Type B pancreatic cell (in vitro differentiated cells): ENCODE measurements at regions not wholly inside any gene's neighbourhood (a gene's known extent, or its start where the extent isn't known, plus 50 kb on each side); places are given as distances from the start of the nearest gene placed in this dataset.
"Not testable (repeated sequence)": the region's sequence is repeated elsewhere in the genome, so short reads cannot be mapped to it uniquely, and the experiment has no call there.

Source experiments
- DNase-seq: peaks from one replicate; pipeline ENCODE4 v3.0.0; 2021; ENCODE audit warnings: mixed read lengths; ENCODE audit not compliant: unreplicated experiment; ENCODE audit errors: extremely low spot score
- H3K27ac Mint-ChIP-seq: 2 replicates; pipeline ENCODE4 v1.8.0; 2021; ENCODE audit warnings: mild to moderate bottlenecking, mixed read lengths
- H3K27me3 Mint-ChIP-seq: 2 replicates; pipeline ENCODE4 v1.8.0; 2021; ENCODE audit warnings: mixed read lengths
- H3K36me3 Mint-ChIP-seq: 2 replicates; pipeline ENCODE4 v1.8.0; 2021; ENCODE audit warnings: mixed read lengths
- H3K4me1 Mint-ChIP-seq: one replicate; pipeline ENCODE4 v1.8.0; 2021; ENCODE audit warnings: mixed read lengths; ENCODE audit not compliant: unreplicated experiment
- H3K4me3 Mint-ChIP-seq: 2 replicates; pipeline ENCODE4 v1.8.0; 2021; ENCODE audit warnings: mild to moderate bottlenecking, mixed read lengths
- H3K9me3 Mint-ChIP-seq: 2 replicates; pipeline ENCODE4 v1.8.0; 2021; ENCODE audit warnings: mixed read lengths
- CTCF ChIP-seq: fragments of 200-600 bp; sonication (generic); conservative IDR thresholded peaks from 2 replicates; pipeline ENCODE4 v1.5.0; 2021; ENCODE audit warnings: antibody characterized with exemption, mild to moderate bottlenecking

GRCh38 chr2:228771315-228771714, 499.8 kb downstream of the PID1 start:
- no peaks in the 10 kb centered on the region for H3K36me3 Mint-ChIP-seq
- TF ChIP-seq CTCF: no peak
- H3K9me3 Mint-ChIP-seq: no peaks in the 10 kb centered on the region
- H3K4me3 Mint-ChIP-seq: no peak overlapping the region
- H3K27ac Mint-ChIP-seq: no peak overlapping the region
- no peak for DNase-seq
- no peaks in the 10 kb centered on the region for H3K27me3 Mint-ChIP-seq
- H3K4me1 Mint-ChIP-seq: no peaks in the 10 kb centered on the region

GRCh38 chr2:228768818-228769217, 502.3 kb downstream of the PID1 start:
- no peak overlapping the region for H3K27ac Mint-ChIP-seq
- no peaks in the 10 kb centered on the region for H3K27me3 Mint-ChIP-seq
- H3K4me3 Mint-ChIP-seq: no peak overlapping the region
- no peaks in the 10 kb centered on the region for H3K36me3 Mint-ChIP-seq
- peaks cover under 1% of the 10 kb centered on the region for H3K4me1 Mint-ChIP-seq
- H3K9me3 Mint-ChIP-seq: no peaks in the 10 kb centered on the region
- DNase-seq: no peak
- no peak for TF ChIP-seq CTCF

- H3K27ac Mint-ChIP-seq, H3K36me3 Mint-ChIP-seq, H3K4me3 Mint-ChIP-seq, DNase-seq, H3K9me3 Mint-ChIP-seq, H3K4me1 Mint-ChIP-seq, H3K27me3 Mint-ChIP-seq: not testable (repeated sequence)
Observed at GRCh38 chr2:228768141-228768540, 502.9 kb downstream of the PID1 start.

- no peak overlapping the region for H3K27ac Mint-ChIP-seq
- H3K4me3 Mint-ChIP-seq: no peak overlapping the region
- no peaks in the 10 kb centered on the region for H3K27me3 Mint-ChIP-seq
- no peak for TF ChIP-seq CTCF
- H3K4me1 Mint-ChIP-seq: peaks cover 9% of the 10 kb centered on the region
- no peaks in the 10 kb centered on the region for H3K9me3 Mint-ChIP-seq
- DNase-seq: no peak
- no peaks in the 10 kb centered on the region for H3K36me3 Mint-ChIP-seq
Observed at GRCh38 chr2:228767196-228767595, 503.9 kb downstream of the PID1 start.

GRCh38 chr2:228763379-228763981, 507.6 kb downstream of the PID1 start:
- no peak overlapping the region for H3K4me3 Mint-ChIP-seq
- no peaks in the 10 kb centered on the region for H3K9me3 Mint-ChIP-seq
- TF ChIP-seq CTCF: no peak
- H3K36me3 Mint-ChIP-seq: no peaks in the 10 kb centered on the region
- H3K27me3 Mint-ChIP-seq: no peaks in the 10 kb centered on the region
- peaks cover 9% of the 10 kb centered on the region for H3K4me1 Mint-ChIP-seq
- no peak overlapping the region for H3K27ac Mint-ChIP-seq
- no peak for DNase-seq

GRCh38 chr2:228762565-228762964, 508.5 kb downstream of the PID1 start:
- no peak overlapping the region for H3K27ac Mint-ChIP-seq
- DNase-seq: no peak

GRCh38 chr2:228755661-228756060, 515.4 kb downstream of the PID1 start:
- not testable (repeated sequence) for H3K4me1 Mint-ChIP-seq, H3K4me3 Mint-ChIP-seq, H3K27me3 Mint-ChIP-seq, DNase-seq, H3K9me3 Mint-ChIP-seq, H3K36me3 Mint-ChIP-seq, H3K27ac Mint-ChIP-seq

More at GRCh38 chr2:228762565-228762964, 508.5 kb downstream of the PID1 start:
- Mint-ChIP-seq H3K27me3 (no peaks in the 10 kb centered on the region), H3K36me3 (no peaks in the 10 kb centered on the region), H3K9me3 (no peaks in the 10 kb centered on the region), H3K4me1 (peaks cover 9% of the 10 kb centered on the region), H3K4me3 (no peak overlapping the region)
- TF ChIP-seq CTCF: no peak
